ENCODE measurements at regions not wholly inside any gene's neighbourhood (a gene's known extent, or its start where the extent isn't known, plus 50 kb on each side); places are given as distances from the start of the nearest gene placed in this dataset.

GRCh38 chr7:142590077-142590476 is 159.2 kb upstream of the PRSS1 start:
- TF ChIP-seq CTCF (conservative IDR thresholded peaks at IDR 0.05 in 1 of 2, IDR thresholded peaks at IDR 0.05 in 1 of 2; ENCODE audit: extremely low read depth in 1 of 2, insufficient read depth in 1 of 2, low read depth in 1 of 2, low read length in 2 of 2) (no peak), EZH2 (IDR thresholded peaks at IDR 0.05; ENCODE audit: borderline replicate concordance, low read length) (no peak)
